ENCODE measurements at regions not wholly inside any gene's neighbourhood (a gene's known extent, or its start where the extent isn't known, plus 50 kb on each side); places are given as distances from the start of the nearest gene placed in this dataset.

GRCh38 chr13:29926098-29926476 lies 75.7 kb upstream of the UBL3 start:
- Histone ChIP-seq H3K9me3 (ENCODE audit: control insufficient read depth, insufficient read depth, low read depth, low read length) (no peaks in the 10 kb centered on the region), H3K36me3 (ENCODE audit: control insufficient read depth in 2 of 2, insufficient read depth in 1 of 2, low read length in 2 of 2) (no peaks in the 10 kb centered on the region), H3K27ac (ENCODE audit: extremely low read depth, low read depth, low read length) (no peak overlapping the region), H3K4me3 (ENCODE audit: low read depth, low read length) (no peak overlapping the region), H3K4me1 (ENCODE audit: control insufficient read depth, insufficient read depth, low read length) (peaks cover 13% of the 10 kb centered on the region)
- ChIA-PET CTCF (interaction anchor here (0.7 kb wide), 1 partner anchor 90 kb away, joined by 4 read pairs; no protein-coding TSS in a partner anchor), POLR2A (no interaction called here)
- TF ChIP-seq ZNF768 (tag by site-specific recombination; IDR thresholded peaks at IDR 0.05): no peak
- TF ChIP-seq ZNF670 (tag by site-specific recombination; IDR thresholded peaks at IDR 0.05; ENCODE audit: low read depth): no peak
- TF ChIP-seq REST (tag by site-specific recombination; IDR thresholded peaks at IDR 0.05): no peak
- no peak for TF ChIP-seq ZNF138 (tag by site-specific recombination; IDR thresholded peaks at IDR 0.05; ENCODE audit: borderline replicate concordance)
- no peak for TF ChIP-seq ZSCAN23 (tag by site-specific recombination; IDR thresholded peaks at IDR 0.05)
- TF ChIP-seq IKZF3 (tag by site-specific recombination; IDR thresholded peaks at IDR 0.05): no peak
- 0 out of 2 replicates have a peak, but pooled peaks have one; percentile 24 for TF ChIP-seq ZNF398 (tag by site-specific recombination; IDR thresholded peaks at IDR 0.05)
- 0 out of 2 replicates have a peak, but pooled peaks have one; percentile 12 for TF ChIP-seq ZNF266 (tag by site-specific recombination; IDR thresholded peaks at IDR 0.05; ENCODE audit: low read depth)
- peak; percentile 100 for TF ChIP-seq ZFHX2 (tag by site-specific recombination; conservative IDR thresholded peaks at IDR 0.05)
- no peak for TF ChIP-seq ZNF416 (tag by site-specific recombination; IDR thresholded peaks at IDR 0.05)
- TF ChIP-seq ZSCAN4 (tag by site-specific recombination; IDR thresholded peaks at IDR 0.05): peak; percentile 69; the same call in 1 of the 2 replicates
- no peak for TF ChIP-seq ZNF514 (tag by site-specific recombination; IDR thresholded peaks at IDR 0.05)
- no peak for TF ChIP-seq ZNF302 (tag by site-specific recombination; IDR thresholded peaks at IDR 0.05; ENCODE audit: low read depth)
- TF ChIP-seq EGR2 (tag by site-specific recombination; IDR thresholded peaks at IDR 0.05; ENCODE audit: low read depth): peak; percentile 100
- TF ChIP-seq ZEB2 (tag by site-specific recombination; IDR thresholded peaks at IDR 0.05): no peak

- Histone ChIP-seq H3K4me3 (ENCODE audit: low read depth, low read length) (no peak overlapping the region), H3K4me1 (ENCODE audit: control insufficient read depth, insufficient read depth, low read length) (peaks cover 13% of the 10 kb centered on the region), H3K27ac (ENCODE audit: extremely low read depth, low read depth, low read length) (no peak overlapping the region), H3K9me3 (ENCODE audit: control insufficient read depth, insufficient read depth, low read depth, low read length) (no peaks in the 10 kb centered on the region), H3K36me3 (ENCODE audit: control insufficient read depth in 2 of 2, insufficient read depth in 1 of 2, low read length in 2 of 2) (no peaks in the 10 kb centered on the region)
- ChIA-PET POLR2A (interaction anchor here (2.8 kb wide), 1 partner anchor 76 kb away, joined by 18 read pairs; the partner anchor contains the start of gene UBL3), CTCF (interaction anchor here (0.7 to 2.7 kb wide), 5 partner anchors 33 to 1046 kb away, joined by 4 to 18 read pairs (median 10); partner anchors contain the start of gene UBL3)
- TF ChIP-seq ZNF37A (tag by site-specific recombination; IDR thresholded peaks at IDR 0.05) (no peak), ZSCAN5A (tag by site-specific recombination; IDR thresholded peaks at IDR 0.05) (no peak), ZNF121 (tag by site-specific recombination; IDR thresholded peaks at IDR 0.05) (no peak), ZNF707 (tag by site-specific recombination; IDR thresholded peaks at IDR 0.05) (no peak), ZNF112 (tag by site-specific recombination; IDR thresholded peaks at IDR 0.05) (no peak), KLF1 (tag by site-specific recombination; IDR thresholded peaks at IDR 0.05) (no peak), ZNF660 (tag by site-specific recombination; IDR thresholded peaks at IDR 0.05) (no peak), ZNF513 (tag by site-specific recombination; IDR thresholded peaks at IDR 0.05) (no peak), ZNF843 (tag by site-specific recombination; IDR thresholded peaks at IDR 0.05) (no peak), ZNF10 (tag by site-specific recombination; IDR thresholded peaks at IDR 0.05) (no peak), ZNF776 (tag by site-specific recombination; IDR thresholded peaks at IDR 0.05; ENCODE audit: borderline replicate concordance) (no peak)
Observed at GRCh38 chr13:29925457-29926097, 75.2 kb upstream of the UBL3 start.
